HG03521 (cell line): ENCODE measurements at regions not wholly inside any gene's neighbourhood (a gene's known extent, or its start where the extent isn't known, plus 50 kb on each side); places are given as distances from the start of the nearest gene placed in this dataset.
"Not testable (repeated sequence)": the region's sequence is repeated elsewhere in the genome, so short reads cannot be mapped to it uniquely, and the experiment has no call there.

Experiments
- ATAC-seq: cut with Tn5 transposase; IDR thresholded peaks from one replicate; pipeline ENCODE4 v1.9.1; 2021; ENCODE audit warnings: mild to moderate bottlenecking, moderate library complexity; ENCODE audit not compliant: unreplicated experiment

- no peak for ATAC-seq
Measured at GRCh38 chr10:8332730-8333111, 278.2 kb downstream of the GATA3 start.

- no peak for ATAC-seq
Measured at GRCh38 chr10:8334631-8335030, 280.1 kb downstream of the GATA3 start.

- ATAC-seq: no peak
Measured at GRCh38 chr10:8336629-8337331, 282.3 kb downstream of the GATA3 start.

GRCh38 chr10:8337332-8337651, 282.8 kb downstream of the GATA3 start:
- ATAC-seq: no peak

- no peak for ATAC-seq
Measured at GRCh38 chr10:8338177-8338766, 283.8 kb downstream of the GATA3 start.

GRCh38 chr10:8344756-8345155, 290.3 kb downstream of the GATA3 start:
- no peak for ATAC-seq

- no peak for ATAC-seq
Measured at GRCh38 chr10:8346861-8347260, 292.4 kb downstream of the GATA3 start.

GRCh38 chr10:8347614-8348013, 293.1 kb downstream of the GATA3 start:
- not testable (repeated sequence) for ATAC-seq

- ATAC-seq: no peak
Measured at GRCh38 chr10:8349610-8350249, 295.2 kb downstream of the GATA3 start.

- ATAC-seq: no peak
Measured at GRCh38 chr10:8350250-8350967, 295.9 kb downstream of the GATA3 start.

GRCh38 chr10:8352171-8353075, 297.9 kb downstream of the GATA3 start:
- ATAC-seq: no peak

- ATAC-seq: no peak
Measured at GRCh38 chr10:8356283-8356682, 301.8 kb downstream of the GATA3 start.

- ATAC-seq: no peak
Measured at GRCh38 chr10:8359467-8359866, 305.0 kb downstream of the GATA3 start.

- no peak for ATAC-seq
Measured at GRCh38 chr10:8360365-8360764, 305.9 kb downstream of the GATA3 start.

GRCh38 chr10:8360814-8361509, 306.5 kb downstream of the GATA3 start:
- no peak for ATAC-seq

GRCh38 chr10:8361510-8361844, 307.0 kb downstream of the GATA3 start:
- ATAC-seq: no peak

- ATAC-seq: no peak
Measured at GRCh38 chr10:8365935-8366911, 311.7 kb downstream of the GATA3 start.

- ATAC-seq: not testable (repeated sequence)
Measured at GRCh38 chr10:8367672-8368411, 313.4 kb downstream of the GATA3 start.
